DMS153 treated with DMSO at 0.1 percent for 48 hours (cell line): ENCODE measurements at regions not wholly inside any gene's neighbourhood (a gene's known extent, or its start where the extent isn't known, plus 50 kb on each side); places are given as distances from the start of the nearest gene placed in this dataset.

ENCODE experiments used
- DNase-seq: peaks from one replicate; lab custom pipeline; 2025; ENCODE audit not compliant: unreplicated experiment; lab: John Stamatoyannopoulos, UW

DNA sequence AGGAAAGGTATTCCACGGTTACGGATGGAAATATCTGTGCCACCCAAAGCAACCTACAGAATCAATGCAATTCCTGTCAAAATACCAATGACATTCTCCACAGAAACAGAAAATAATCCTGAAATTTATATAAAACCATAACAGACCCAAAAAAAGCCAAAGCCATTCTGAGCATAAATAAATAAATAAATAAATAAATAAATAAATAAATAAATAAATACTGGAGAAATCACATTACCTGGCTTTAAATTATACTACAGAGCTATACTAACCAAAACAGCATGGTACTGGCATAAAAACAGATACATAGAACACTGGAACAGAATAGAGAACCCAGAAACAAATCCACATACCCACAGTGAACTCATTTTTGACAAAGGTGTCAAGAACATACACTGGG, 191.9 kb upstream of the DUSP10 start:
- DNase-seq: no peak

DNA sequence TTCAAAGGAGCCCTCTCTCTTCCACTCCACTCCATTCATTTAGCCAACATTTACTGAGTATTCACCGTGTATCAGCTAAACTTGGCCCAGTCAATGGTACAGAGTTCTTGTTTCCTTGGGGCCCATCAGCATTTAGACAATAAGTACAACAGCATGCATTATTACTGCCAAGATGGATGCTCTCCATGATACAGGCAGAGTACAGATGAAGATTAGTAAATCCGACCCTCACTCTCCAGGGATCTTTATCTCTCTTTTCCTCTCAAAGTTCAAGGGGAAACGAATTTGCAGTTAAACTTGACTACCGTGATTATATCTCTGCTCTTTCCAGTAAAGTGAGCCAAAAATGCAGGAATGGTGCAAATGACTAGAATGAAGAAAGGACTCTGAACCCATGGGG, 184.6 kb upstream of the DUSP10 start:
- no peak for DNase-seq

DNA sequence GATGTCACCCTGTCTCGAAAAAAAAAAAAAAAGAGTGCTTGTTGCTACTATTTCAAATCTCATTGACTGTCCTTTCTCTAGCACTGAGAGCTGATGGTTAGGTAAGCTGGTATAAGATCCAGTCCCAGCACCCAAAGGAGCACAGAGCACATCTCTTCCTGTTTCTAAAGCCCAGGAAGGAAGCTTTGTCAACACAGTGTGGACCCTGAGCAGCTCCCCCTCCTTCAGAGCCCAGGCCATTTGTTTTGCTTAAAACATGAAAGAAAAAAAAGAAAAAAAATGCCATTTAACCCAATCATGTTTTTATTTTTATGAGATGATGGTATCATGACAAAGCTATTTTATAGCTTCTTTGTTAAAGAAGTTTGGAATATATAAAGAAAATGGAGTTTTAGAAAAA, 184.1 kb upstream of the DUSP10 start:
- no peak for DNase-seq

DNA sequence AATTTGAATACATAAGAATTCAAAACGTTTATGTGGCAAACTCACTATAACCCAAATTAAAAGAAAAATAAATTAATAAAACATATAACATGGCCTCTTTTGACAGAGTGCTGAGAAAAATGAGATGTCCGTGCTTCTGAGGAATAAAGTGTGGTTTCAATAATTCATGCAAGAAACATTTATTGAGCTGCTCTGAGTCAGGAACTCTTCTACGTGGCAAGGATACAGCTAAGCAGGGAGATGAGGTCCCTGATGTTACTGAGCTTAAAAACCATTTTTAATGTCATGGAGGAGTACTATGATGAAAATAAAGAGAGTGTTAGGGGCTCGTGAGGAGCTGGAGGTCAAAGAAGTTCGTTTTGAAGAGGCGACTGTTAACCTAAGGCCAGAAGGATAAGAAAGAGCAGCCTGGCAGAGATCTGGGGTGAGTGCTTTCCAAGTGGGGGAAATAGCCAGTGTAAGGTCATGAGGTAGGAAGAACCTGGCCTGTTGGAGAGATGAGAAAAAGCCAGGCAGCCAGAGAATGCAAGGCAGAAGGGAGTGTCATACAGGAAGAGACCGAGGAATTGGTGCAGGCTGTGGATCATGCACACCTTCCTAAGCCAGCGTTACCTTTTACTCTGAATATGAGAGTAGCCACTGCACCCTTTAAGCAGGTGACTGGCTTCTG, 182.2 kb upstream of the DUSP10 start:
- DNase-seq: no peak

DNA sequence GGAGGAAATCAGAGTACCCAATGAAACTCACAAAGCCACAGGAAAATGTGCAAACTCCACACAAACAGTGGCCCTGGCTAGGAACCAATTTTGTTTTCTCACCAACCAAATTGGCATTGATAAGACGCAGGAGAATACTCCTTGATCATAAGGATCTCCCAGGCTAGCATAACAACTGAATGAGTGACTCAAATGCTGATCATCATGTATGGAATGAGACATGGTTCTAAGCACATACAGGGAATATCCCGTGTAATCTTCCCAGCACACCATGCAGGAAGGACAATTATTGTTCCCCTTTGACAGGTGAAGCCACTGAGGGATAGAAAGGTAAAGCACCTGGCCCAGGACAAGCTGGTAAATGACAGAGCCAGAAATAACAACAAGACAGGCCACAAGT, 180.0 kb upstream of the DUSP10 start:
- DNase-seq: no peak

DNA sequence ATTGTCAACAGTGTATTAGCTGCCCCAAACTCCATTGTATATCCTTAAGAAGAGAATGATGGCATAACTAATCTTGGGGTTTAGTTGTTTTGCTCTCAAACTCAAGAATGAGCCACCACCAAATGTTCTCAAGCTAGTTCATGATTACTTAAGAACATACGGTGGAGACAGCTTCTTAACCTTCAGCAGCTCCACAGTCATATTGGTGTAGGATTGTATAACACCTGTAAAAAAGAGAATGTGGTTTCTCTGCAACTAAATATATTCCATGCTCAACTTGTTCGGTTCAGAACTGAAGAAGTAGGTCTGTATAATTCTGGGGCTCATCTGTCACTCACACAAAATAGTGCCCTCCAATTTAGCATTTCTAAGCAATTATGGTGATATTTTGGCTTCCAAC, 177.9 kb upstream of the DUSP10 start:
- DNase-seq: no peak

DNA sequence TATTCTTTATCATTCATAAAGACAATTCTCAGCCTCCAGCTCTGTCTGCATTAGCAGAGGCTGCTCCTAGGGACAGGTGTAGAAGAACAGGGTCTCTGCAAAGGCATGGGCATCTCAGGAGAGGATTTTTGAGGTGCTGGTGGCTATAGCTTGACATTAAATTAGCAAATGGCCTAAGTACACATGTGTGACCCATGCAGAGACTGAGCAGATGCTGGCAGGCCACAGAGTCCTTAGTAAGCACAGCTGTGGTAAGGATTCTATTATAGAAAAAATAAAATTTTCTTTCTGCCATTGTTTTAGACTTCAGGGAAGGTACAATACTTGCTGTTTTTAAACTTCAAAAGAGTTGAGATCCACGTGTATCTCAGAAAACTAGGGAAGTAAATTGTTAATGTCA, 177.5 kb upstream of the DUSP10 start:
- no peak for DNase-seq

DNA sequence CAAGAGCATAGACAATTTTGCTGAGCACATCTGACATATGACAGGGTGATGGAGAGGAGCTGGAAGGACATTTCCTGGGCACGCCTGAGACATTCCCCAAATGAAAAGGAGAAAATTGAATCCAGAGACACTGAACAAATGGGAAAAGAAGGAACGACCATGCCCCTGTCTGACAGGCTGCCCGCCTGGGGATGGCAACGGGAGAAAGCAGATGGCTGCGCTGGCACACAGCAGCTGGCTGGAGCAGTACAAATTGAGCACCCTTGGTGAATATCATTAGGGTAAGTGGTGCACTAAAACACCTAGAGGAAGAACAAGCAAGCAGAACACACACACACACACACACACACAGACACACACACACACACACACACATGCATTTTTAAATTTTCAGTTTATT, 174.3 kb upstream of the DUSP10 start:
- DNase-seq: no peak

DNA sequence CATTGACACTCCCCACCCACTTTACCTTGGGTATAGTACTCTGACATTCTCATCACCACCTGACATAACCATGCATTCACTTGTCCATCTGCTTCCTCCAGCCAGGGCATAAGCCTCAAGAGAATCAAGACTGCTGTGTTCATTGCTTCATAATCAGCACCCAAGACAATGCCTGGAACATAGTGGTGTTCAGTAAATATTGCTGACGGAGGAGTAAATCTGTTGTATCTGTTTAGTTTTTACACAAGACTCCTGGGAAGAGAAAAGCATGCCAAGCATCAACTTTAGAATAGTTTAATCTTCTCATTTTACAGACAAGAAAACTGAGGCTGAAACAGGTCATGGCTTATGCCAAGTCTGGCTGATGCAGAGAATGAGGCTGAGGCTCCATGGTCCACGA, 173.9 kb upstream of the DUSP10 start:
- DNase-seq: no peak

DNA sequence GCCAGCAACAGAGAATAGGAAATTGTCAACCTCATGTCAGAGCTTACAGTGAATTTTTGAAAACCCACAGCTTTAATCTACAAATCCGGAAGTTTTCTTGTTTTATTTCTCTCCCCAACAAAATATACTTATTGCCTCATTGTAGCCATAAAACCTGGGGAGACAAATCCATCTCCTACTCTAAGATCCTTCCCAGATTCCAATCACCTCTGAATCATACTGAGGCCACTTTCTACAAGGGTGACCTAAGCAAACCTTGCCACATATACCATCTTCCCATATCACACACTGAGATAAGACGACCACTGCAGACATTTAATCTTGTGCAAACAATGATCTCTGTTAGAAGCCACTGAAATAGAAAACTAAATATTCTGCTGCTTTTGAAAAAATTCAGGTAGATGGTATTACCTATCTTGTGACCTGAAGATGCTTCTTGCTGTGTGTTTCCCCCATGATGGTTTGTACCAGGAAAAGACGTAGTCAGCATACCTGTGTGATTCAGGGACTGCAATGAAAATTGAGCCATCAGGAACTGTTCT, 171.5 kb upstream of the DUSP10 start:
- DNase-seq: no peak

DNA sequence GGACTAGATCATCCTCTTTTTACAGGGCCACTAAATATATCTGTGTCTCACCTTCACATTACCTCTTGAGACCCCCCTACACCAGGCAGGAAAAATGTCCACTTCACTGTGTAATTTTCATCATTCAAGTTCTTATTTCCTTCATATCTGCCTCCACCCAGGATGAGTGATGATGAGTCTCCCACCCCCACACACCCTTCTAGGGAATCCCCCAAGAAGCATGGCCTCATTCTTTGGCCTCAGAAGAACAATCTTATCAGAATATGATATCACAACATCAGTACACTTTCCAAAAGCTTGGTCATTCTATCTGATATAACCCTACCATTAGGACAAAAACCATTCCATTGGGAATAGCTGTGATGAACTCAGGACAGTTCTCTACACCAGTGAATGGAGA, 170.3 kb upstream of the DUSP10 start:
- DNase-seq: no peak

DNA sequence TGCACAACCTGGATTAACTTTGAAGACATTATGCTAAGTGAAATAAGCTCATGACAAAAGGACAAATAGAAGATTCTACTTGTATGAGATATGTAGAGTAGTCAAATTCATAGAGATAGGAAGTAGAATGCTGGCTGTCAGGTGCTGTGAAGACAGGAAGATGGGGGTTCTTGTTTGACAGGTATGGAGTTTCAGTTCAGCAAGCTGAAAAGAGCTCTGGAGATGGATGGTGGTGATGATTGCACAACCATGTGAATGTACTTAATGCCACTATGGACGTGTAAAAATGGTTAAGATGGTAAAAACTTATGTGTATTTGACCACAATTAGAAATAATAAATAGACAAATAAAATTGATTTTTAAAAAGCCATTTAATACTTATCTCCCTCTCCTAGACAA, 169.8 kb upstream of the DUSP10 start:
- DNase-seq: no peak

DNA sequence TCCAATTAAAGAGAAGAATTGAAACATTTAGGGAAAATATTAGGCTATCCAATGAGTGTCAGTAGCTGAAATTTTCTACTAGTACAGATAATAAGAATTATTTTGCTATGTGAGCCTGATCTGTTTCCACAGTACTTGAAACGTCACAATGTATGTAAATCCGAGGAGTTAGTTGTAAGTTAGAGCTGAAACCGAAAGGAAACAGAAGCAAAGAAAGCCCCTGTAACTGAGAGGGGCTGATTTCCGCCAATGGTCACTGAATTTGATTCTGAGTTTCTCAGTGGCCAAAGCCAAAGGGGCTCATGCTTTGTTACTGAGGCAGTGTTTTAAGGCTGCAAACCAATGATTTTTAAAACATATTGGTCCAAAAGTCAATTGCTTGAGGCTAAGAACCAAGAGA, 168.3 kb upstream of the DUSP10 start:
- no peak for DNase-seq

DNA sequence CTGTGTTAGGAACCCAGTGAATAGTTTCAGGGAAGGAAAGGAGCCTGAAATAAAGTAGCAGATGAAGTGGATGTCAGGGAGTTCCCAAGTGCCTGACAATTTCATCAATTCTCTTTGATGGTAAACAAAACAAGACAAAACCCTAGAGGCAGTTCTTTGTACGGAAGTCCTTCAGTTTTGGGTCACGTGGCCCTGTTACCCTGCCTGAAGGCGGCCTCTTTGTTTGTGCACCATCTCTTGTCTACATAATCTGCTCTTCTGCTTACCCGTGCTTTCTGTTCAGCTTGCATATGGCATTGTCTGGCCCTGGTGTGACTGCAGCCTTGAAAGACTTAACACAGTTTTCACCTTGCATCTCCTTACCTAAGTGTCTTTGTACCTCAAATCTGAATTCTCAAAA, 166.7 kb upstream of the DUSP10 start:
- no peak for DNase-seq

DNA sequence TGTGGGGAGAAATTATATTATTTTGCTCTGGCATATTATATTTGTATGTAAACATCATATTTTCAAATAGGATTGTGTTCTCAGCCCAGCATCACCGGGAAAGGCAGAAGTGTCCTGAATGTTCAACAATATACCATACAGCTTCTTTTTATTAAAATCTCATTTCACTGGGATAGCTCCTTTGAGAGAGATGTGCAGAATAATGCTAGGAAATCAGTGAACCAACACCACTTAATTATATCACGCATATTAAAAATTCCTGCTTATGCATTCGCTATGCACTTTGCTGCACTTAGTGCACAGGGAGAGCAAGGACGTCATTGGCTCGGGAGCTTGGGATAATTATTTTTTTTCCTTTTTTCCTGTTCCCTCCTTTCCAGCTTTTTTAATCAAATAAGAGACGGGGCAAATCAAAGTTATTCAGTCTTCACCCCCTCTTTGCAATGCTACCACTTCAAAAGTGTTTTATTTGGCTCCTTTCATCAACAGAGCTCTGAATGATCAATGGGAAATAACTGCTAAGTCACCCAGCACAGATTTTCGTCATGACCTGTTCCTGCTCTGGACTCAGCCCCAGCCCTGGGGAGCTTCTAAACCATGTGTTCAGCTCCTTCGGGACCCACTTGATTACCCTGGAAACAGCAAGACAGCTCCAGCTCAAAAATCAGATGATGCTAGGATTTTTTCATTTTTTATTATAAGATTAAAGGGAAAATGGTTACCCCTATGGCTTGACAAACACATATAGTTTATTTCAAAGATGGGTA, 165.5 kb upstream of the DUSP10 start:
- no peak for DNase-seq

DNA sequence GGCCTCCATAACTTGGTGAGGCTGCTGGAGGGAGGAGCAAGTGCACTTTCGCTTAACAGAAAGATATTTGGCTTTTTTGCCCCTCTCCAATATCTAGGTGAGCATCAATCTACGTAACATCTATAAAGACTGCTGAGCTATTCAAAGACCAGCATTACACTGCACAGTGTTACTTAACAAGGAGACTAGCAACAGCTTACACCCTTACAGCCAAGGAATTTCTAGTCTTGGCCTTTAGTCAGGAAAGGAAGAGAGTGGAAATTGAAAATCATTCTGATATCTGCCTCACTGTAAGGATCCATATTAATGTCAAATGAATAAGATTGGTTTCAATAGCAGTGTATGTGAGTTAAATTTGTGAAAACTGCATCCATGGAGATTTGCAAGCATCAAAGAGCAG, 163.9 kb upstream of the DUSP10 start:
- DNase-seq: no peak

DNA sequence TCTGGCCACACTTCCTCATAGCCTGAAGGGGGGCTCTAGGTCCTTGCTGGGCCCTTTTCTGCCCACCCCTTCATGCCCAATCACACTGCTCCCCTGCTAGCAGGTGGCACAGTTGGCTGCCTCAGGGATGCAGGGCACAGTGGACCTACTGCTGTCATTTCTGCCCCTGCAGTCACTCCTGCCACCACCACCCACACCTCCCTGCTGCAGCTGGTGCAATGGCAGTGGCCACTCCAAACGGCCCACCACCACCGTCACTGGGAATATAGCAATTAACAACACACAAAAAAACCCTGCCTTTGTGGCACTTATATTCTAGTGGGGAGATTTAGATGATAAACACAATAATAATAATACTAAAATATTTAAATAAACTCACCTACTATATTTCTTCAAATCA, 162.4 kb upstream of the DUSP10 start:
- no peak for DNase-seq

DNA sequence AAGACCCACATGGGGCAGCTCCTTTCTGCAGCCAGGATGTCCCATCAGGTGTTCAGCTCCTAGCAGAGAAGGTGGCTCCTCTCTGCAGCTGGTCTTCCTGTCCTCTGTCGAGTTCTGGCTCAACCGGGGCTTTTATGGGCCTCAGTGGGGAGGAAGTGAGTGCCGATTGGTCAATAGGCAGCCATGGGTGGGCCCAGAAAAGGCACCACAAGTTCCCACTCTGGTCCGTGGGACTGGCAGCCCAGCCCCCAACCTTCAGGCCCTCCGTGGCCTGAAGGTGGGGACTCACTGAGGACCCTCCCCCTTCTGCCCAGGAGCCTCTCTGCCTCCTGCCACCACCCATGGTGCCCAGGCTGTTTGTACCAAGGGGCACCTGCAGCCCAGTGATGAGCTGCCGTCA, 161.7 kb upstream of the DUSP10 start:
- no peak for DNase-seq

DNA sequence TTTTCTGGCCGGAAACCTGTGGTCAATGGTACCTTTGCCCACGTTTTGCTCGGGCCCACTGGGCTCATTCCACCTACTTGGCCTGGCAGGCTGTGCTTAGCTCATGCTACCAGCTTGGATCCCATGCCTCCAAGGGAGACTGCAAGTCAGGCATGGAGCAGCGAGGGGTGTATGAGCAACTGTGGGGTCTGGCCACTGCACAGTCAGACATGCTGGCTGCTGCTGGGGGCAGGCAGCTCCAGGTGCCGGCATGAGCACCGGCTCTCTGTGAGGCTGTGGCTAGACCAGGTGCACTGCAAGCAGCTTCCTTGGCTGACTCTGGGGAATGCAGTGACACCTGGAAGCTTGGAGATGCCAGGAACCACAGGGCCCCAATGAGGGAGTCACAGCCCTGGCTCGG, 161.1 kb upstream of the DUSP10 start:
- DNase-seq: no peak

DNA sequence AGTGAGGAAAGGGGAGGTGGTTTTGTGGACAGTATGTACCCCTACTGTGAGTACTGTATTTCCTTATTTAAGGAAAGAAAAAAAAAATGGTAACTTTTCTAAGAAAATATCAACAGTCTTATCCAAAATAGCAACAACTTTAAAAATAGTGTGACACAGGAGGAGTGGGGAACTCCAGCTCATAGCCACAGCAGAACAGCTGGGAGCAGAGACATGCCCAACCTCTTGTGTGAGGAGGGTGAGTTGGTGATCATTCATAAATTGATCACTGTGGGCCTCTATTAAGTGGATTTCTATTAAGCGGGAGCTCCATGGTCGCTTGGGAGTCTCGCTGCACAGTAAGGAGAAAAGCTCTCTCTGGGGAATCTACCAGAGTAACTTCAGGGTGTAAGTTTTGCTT, 158.8 kb upstream of the DUSP10 start:
- no peak for DNase-seq

DNA sequence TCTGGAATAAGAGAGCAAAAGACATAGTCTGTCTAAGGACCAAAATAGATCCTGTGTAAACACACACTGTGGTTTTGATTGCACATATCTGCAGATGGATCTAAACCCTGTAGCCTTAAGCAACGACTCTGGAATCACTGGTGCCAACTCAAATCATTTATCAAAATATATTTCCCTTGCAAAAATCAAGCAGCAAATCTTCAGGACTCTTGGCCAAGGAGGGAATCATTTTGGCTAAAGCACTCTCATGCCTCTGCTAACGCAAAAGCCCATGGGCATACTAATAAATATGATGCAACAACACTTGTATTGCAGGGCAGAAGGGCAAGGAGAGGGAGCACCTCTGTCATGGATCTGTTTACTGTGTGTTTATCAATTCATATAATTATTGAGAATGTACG, 155.4 kb upstream of the DUSP10 start:
- DNase-seq: no peak

DNA sequence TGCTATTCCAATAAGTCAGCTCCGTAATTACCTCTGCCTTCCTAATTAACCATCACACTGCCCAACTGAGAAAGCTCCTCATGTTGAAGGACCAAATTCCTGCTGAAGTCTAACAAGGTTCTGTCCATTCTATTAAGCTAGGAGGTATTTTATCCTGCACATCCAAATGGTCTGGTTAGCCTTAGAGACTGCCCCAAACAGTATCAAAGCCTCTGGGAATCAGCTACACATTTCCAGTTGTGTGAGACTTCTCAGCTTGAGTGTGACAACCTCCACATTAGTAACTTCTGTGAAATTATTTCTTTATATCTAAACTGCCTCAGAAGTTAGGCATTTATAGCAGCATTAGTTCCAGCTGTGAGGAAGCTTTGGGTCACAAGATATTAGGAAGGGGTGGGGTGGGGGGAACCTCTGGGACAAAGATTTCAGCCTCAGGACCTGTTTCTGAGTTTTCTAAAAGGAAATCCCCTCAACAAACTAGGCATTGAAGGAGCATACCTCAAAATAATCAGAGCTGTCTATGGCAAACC, 150.5 kb upstream of the DUSP10 start:
- DNase-seq: no peak
